ENCODE measurements at regions not wholly inside any gene's neighbourhood (a gene's known extent, or its start where the extent isn't known, plus 50 kb on each side); places are given as distances from the start of the nearest gene placed in this dataset.

DNA sequence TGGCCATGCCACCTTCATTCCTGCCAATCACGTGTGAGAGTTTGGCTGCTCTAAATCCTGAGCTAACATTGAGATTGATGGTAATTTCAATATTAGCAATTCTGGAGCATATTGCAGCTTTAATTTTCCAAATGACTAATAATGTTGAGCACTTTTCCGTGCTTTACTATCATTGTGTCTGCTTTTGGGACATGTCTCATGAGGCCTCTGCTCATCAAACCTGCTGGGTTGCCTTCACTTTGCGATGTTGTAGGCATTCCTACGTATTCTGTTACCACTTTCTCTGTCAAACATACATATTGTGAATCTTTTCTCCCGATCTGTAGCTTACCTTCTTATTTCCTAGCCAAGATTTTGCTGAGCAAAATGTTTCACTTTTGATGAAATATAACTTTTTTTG lies 466.6 kb downstream of the GALR1 start:
- H3K9ac ChIP-seq (ENCODE audit: insufficient read depth, low read depth, low read length): no peak overlapping the region
- no peaks in the 10 kb centered on the region for H3K4me1 ChIP-seq (ENCODE audit: insufficient read depth, low read length)
- BruUV-seq (replicated peaks): no TSS peak
- ChIA-PET POLR2A (no interaction called here), CTCF (ENCODE audit: low intra/inter-chr PET ratio, low total read pairs) (no interaction called here)
- under 1% methylated on average over 4 of the region's 5 CpGs for WGBS (ENCODE audit: low lambda C conversion rate)
- TF ChIP-seq KDM6A (CRISPR knock-in tag; IDR thresholded peaks at IDR 0.05; ENCODE audit: low read depth) (no peak), KAT8 (CRISPR knock-in tag; IDR thresholded peaks at IDR 0.05) (no peak), FIP1L1 (IDR thresholded peaks at IDR 0.05; ENCODE audit: borderline replicate concordance, insufficient read depth, low read depth, low read length) (no peak), TRIM24 (CRISPR knock-in tag; IDR thresholded peaks at IDR 0.05) (no peak), PHB2 (IDR thresholded peaks at IDR 0.05; ENCODE audit: partially characterized antibody) (no peak)
- TF ChIP-seq, protein P1, sequence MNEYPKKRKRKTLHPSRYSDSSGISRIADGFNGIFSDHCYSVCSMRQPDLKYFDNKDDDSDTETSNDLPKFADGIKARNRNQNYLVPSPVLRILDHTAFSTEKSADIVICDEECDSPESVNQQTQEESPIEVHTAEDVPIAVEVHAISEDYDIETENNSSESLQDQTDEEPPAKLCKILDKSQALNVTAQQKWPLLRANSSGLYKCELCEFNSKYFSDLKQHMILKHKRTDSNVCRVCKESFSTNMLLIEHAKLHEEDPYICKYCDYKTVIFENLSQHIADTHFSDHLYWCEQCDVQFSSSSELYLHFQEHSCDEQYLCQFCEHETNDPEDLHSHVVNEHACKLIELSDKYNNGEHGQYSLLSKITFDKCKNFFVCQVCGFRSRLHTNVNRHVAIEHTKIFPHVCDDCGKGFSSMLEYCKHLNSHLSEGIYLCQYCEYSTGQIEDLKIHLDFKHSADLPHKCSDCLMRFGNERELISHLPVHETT (CRISPR knock-in tag; conservative IDR thresholded peaks at IDR 0.05): no peak
- DNase-seq (ENCODE audit: low spot score) (no peak), FAIRE-seq (no peak), ATAC-seq (no peak)
- in situ Hi-C loops (cut with HindIII; ENCODE audit: extremely low pct_ligation_motif_present, low pct_unique_long_range_greater_than_20kb) (no loop called here), intact Hi-C loops (cut with micrococcal nuclease; ENCODE audit: unreplicated experiment) (no loop called here)
- no peak overlapping the region for H3K4me3 ChIP-seq (replicated peaks in 1 of 3; ENCODE audit: insufficient read depth in 1 of 3, low read depth in 2 of 3, low read length in 3 of 3)
- H3K27me3 ChIP-seq (ENCODE audit: control insufficient read depth in 1 of 2, insufficient read depth in 2 of 2, low read length in 2 of 2): peaks cover 0 to 3% of the 10 kb centered on the region in 2 experiments; a peak in 1 of 5 replicates
- H3K79me2 ChIP-seq (ENCODE audit: insufficient read depth, low read length): no peaks in the 10 kb centered on the region
- H2AFZ ChIP-seq (ENCODE audit: low read length): no peak overlapping the region
- H3K4me2 ChIP-seq (ENCODE audit: low read depth, low read length): no peak overlapping the region
- no peaks in the 10 kb centered on the region for H3K9me3 ChIP-seq (ENCODE audit: low read length)
- no peaks in the 10 kb centered on the region for H3K36me3 ChIP-seq (replicated peaks in 1 of 2; ENCODE audit: control insufficient read depth in 1 of 2, insufficient read depth in 2 of 2, low read length in 2 of 2)
- H4K20me1 ChIP-seq (ENCODE audit: insufficient read depth, low read length): no peaks in the 10 kb centered on the region
- H3K27ac ChIP-seq (ENCODE audit: extremely low read length, insufficient read depth, low read length): no peak overlapping the region

DNA sequence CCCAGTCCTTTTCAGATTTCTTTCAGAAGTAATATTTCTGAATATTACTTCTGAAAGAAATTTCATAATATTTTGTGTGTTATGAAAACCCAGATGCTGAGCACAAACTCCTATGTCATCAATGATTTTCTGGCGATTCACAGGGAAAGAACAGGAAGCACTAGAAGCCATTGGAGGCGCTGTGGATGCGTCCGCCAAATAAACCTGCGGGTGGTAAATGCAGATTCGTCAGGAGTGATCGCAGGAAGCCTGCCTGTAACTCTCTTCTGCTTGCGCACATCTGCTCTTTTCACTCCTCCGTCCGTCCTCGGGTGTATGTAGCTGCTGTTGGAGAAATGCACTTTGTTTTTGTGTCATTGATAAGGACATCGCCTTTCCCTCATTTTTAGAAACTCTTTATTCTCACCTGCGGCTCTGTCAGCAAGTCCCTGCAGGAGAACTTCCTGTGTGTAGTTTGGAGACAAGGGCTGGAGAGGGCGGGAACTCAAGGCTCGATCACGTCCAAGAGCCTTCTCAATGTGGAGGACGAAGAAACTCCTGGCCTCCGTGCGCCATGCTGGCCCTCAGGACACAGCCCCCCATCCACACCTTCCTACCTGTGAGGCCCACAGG lies 483.8 kb downstream of the GALR1 start:
- H3K27me3 ChIP-seq (ENCODE audit: control insufficient read depth in 1 of 2, insufficient read depth in 2 of 2, low read length in 2 of 2): no peaks in the 10 kb centered on the region
- no peaks in the 10 kb centered on the region for H3K79me2 ChIP-seq (ENCODE audit: insufficient read depth, low read length)
- CTCF ChIA-PET (ENCODE audit: low intra/inter-chr PET ratio, low total read pairs): no interaction called here
- intact Hi-C loops (cut with micrococcal nuclease; ENCODE audit: unreplicated experiment) (no loop called here), in situ Hi-C loops (cut with HindIII; ENCODE audit: extremely low pct_ligation_motif_present, low pct_unique_long_range_greater_than_20kb) (no loop called here)
- no peak for FAIRE-seq
- H3K4me1 ChIP-seq (ENCODE audit: insufficient read depth, low read length): no peaks in the 10 kb centered on the region
- BruUV-seq (replicated peaks): no TSS peak
- no peak for DNase-seq (ENCODE audit: low spot score)
- H3K9ac ChIP-seq (ENCODE audit: insufficient read depth, low read depth, low read length): no peak overlapping the region
- no peak overlapping the region for H2AFZ ChIP-seq (ENCODE audit: low read length)
- no peak overlapping the region for H3K27ac ChIP-seq (ENCODE audit: extremely low read length, insufficient read depth, low read length)
- no peak overlapping the region for H3K4me3 ChIP-seq (replicated peaks in 1 of 3; ENCODE audit: insufficient read depth in 1 of 3, low read depth in 2 of 3, low read length in 3 of 3)
- no peaks in the 10 kb centered on the region for H4K20me1 ChIP-seq (ENCODE audit: insufficient read depth, low read length)
- POLR2A ChIA-PET: no interaction called here
- H3K9me3 ChIP-seq (ENCODE audit: low read length): no peaks in the 10 kb centered on the region
- no peak for ATAC-seq
- WGBS (ENCODE audit: low lambda C conversion rate): 35% methylated on average over 19 of the region's 19 CpGs
- peak; percentile 93 for TF ChIP-seq ZFAT (CRISPR knock-in tag; conservative IDR thresholded peaks at IDR 0.05)
- TF ChIP-seq, protein P2, sequence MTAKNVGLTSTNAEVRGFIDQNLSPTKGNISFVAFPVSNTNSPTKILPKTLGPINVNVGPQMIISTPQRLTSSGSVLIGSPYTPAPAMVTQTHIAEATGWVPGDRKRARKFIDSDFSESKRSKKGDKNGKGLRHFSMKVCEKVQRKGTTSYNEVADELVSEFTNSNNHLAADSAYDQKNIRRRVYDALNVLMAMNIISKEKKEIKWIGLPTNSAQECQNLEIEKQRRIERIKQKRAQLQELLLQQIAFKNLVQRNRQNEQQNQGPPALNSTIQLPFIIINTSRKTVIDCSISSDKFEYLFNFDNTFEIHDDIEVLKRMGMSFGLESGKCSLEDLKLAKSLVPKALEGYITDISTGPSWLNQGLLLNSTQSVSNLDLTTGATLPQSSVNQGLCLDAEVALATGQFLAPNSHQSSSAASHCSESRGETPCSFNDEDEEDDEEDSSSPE (CRISPR knock-in tag; IDR thresholded peaks at IDR 0.05): no peak
- H3K36me3 ChIP-seq (replicated peaks in 1 of 2; ENCODE audit: control insufficient read depth in 1 of 2, insufficient read depth in 2 of 2, low read length in 2 of 2): no peaks in the 10 kb centered on the region
- no peak overlapping the region for H3K4me2 ChIP-seq (ENCODE audit: low read depth, low read length)

All from HepG2 (cell line).